Cerebellar cortex (tissue), 1 donor: ENCODE measurements at regions not wholly inside any gene's neighbourhood (a gene's known extent, or its start where the extent isn't known, plus 50 kb on each side); places are given as distances from the start of the nearest gene placed in this dataset.
A peak's percentile ranks its signal among the peaks of the same experiment; 100 is the strongest.

Experiments used
- DNase-seq: peaks from one replicate; pipeline ENCODE4 v3.0.0-alpha.2; 2015; ENCODE audit warnings: low spot score

DNA sequence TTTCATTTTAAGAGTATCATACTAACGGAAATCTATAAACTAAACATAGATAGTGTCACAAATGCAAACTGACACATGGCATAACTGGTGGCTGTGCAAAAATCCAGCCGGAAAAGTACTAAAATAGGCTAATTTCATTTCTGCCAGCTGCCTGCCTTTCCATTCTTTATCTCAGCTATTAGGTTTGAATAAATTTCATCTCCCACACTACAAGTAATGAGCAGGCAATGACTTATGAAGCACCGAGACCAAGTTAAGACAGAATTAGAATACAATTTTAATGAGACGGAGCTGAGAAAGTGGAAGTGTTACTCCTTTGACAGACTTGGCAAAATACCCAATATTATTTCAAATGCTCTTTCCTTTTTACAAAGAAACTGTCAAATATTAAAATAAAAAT, 258.8 kb upstream of the ZNF608 start:
- no peak for DNase-seq

DNA sequence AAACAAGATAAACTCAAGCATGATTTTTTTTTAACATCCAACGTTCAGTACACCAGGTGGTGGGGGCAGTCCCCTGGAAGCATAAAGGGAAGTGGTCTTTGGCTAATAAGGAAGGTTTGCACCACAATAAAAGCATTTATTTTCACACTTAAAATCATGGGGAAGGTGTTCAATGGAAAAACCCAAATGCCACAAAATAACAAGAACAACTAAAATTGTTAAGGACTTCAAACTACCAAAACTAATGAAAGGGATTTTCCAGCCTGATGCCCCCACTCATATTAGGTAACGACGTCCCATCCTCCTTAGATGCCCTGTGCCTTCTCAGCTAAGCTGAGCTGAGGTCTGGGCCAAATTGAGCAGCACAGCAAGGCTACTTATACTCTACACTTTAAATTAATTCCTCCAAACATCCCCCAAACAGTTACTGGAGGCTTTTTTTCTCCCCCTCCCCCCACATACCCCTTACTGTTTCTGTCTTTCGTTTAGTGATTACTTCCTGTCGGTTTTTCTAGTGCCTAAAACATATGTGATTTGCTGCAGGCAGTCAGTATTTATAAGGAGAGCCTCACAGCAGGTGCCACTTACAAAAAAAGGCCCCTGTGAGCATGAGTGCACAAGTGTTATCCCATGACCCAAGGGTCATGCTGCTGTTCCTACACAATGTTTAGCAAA, 259.7 kb upstream of the ZNF608 start:
- peak; percentile 56 for DNase-seq

DNA sequence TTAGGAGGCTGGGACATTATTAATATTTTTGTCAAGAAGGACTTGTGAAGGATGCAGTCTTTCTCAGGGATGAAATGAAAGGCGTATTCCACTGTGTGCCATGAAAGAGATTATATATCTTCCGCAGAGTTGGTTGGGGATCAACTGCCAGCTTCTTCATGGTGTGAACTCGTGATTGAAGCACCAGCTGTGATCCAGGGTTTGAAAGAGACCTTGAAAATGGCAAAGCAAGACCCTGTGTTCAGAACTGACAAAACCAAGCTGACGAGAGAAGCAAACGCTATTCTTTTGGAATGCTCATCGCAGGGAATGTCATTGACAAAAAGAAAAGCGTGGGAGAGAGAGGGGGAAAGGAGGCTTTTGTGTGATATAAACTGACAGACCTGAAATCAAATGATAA, 263.9 kb upstream of the ZNF608 start:
- DNase-seq = no peak

DNA sequence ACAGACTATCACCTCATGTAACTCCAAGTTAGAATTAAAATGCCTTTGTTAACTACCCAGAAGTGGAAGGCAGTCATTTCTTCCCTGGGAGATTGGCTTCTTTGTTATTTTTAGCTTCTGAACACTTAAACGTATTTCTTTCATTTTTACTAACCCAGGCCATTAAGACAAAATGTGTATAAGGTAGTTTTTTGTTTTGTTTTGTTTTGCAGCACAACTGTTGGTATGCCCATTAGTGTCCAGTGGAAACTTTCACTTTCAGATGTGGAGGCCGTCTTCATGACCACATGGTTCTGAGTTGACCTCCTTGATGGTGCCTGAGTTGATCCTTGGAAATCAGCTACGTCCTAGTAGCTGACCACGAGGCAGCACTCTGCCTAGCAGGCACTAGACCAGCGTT, 264.6 kb upstream of the ZNF608 start:
- no peak for DNase-seq

DNA sequence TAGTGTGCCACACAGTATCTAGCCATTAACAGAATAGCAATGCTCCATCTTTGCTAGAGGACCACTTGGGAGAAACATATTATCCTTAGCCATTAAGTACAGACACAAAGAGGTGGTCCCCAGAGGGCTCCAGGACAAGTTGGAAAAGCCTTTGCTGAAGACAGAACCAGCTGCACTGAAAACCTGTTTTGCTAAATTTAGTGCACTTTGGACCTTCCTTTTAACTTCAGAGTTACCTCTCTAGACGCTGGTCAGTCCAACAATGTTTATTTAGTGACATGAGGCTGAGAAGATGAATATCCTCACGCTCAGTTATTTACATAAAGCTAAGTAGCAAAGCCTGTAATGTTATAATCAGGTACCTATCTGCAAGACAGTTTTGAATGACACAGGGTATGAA, 265.0 kb upstream of the ZNF608 start:
- no peak for DNase-seq

DNA sequence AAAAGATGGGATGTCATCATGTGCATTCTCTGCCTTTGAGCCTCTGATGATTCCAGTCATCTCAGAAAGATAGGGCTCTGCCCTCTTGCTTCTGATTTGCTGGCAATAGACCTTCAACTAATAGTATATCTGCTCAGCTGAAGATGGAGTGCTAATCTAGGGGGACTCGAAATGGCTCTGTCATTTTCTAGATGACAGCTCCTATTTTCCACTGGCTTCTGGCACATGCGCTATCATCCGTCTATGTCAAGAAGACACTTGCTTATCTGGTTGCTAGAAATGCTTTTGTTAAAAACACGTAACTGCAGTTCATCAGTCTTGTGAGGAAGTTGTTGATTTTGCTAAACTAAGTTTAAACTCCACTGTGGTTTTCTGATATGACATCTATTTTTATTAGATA, 265.5 kb upstream of the ZNF608 start:
- no peak for DNase-seq

DNA sequence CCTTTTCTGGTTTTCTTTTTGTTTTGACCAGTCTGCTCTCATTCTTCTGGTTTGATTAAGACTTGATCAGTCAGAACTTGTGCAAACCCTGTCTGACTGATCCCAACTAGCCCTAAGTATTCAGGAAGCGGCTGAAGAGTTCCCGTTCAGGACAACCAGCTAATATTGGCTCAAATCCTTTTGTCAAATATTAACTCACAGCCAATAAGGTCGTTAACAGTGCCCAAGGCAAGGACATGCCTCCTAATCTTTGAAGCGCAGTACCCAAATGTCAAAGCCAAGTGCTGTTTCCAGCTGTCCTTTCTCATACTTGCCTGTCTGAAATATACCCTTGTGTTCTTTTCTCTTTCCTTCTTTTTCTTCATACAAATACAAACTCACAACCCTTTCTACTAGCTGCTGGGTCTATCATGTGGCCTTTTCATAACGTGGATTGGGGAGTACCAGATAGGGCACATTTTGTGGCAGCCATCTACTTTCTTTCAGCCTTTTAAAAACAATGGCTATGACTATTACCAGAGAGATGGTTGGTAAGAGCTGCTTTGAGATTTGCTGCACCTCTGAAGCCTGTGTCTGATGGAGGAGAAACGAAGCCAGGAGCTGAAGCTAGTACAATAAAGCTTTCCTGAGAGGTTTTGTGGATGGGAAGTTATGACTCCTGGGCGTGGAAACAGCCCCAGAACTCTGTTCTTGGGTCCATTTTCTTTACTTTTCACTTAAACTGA, 266.4 kb upstream of the ZNF608 start:
- no peak for DNase-seq

DNA sequence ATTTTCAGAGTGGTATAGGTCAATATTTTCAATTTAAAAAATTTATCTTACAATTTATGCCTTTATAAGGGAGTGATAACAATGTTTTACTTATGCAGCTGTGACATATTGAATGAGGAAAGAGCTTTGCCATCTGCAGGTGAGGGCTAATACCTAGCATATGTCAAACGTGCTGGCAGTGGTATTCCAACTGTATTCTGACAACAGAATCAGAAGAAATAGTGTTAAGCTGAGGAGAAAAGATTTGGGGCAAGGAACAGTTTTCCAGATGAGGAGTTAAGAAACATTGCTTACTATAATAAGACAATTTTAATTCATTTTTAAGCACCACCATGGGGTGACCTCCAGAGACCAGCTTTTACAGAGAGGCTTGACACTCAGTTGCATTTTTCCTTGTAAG, 267.8 kb upstream of the ZNF608 start:
- DNase-seq = no peak

DNA sequence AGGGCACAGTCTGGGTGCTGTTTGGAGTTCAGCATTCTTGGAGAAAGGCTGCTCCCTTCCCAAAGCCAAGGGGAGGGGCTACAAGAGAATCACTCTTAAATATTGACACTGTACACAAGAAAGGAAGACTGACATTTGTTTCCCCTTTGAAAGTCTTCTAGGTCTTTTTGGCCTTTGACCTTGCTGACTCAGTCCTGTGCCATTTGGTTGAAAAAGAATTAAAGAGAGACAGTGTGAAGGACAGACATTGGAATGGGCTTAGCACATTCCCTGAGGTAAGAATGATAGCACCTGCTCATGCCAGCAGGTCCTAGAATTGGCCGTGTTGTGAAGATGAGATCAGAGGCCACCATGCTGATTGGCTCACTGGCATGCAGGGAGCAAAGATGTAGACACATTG, 271.4 kb upstream of the ZNF608 start:
- no peak for DNase-seq

DNA sequence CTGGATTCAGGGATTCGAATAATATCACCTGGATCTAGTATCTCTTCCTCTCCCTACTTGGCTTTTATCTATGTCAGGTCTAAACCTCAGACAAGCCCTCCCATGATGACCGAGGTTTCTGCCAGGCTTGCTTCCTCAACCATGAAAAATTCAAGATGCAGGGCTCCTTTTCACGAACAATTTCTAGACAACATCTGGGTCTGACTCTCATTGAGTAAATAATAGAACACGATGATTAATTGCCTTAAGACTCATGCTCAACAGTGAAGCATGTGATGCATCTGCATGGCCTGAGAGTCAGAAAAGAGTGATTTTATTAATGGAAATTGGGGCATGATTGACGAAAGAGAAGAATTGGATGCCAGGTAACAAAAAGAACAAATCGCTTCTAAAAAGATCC, 277.2 kb upstream of the ZNF608 start:
- DNase-seq = no peak

DNA sequence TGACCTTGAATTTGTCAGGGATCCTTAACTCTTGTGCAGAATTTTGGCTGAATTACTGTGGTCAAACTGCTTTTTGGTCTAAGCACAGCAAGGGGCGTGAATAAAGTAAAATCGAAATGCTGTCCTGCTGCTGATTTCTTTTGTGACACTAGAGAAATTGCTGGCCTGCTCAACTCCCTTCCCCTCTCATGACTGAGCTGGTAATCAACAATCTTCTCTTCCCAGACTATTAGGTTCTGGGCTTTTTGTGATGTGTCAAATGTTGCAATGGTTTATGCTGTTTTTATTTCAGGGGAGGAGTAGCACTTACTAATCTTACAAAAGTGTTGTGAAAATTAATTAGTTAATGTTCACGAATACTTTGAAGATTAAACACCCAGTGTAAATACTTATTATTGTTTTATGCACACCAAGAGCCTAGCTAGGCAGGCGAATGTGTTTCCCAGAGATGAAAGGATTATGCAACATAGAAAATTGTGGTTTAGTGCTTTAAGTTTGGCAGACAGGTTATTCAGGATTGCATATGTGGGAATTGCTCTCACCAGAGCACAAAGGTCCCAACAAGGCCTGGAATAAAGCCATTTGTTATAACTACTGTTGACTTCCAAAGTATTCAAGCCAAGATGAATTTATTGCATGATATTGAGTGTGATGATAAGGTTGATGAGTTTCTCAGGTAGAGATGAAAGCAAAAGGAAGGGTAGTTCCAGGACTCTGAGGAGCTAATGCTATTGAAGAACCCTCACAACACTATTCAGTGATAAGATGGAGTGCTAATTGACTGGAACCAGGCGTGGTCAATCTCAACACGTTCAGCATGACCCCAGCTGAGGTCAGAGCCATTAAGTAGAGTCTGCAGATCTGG, 280.7 kb upstream of the ZNF608 start:
- no peak for DNase-seq

DNA sequence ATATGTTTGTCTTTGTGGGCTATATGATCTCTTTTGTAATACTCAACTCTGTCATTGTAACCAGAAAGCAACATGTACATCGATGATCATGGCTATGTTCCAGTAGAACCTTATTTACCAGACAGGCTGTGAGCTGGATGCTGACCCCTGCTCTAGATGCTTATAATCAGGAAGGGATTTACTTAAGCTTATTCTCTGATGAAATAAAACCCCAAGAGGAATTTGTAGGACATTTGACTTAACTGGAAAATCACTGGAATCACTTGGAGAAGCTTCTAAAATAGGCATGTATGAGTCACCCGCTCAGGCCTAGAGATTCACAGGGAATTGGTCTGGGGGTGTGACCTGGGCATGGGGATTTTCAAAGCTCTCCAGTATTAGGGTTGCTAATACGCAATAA, 285.8 kb upstream of the ZNF608 start:
- no peak for DNase-seq

DNA sequence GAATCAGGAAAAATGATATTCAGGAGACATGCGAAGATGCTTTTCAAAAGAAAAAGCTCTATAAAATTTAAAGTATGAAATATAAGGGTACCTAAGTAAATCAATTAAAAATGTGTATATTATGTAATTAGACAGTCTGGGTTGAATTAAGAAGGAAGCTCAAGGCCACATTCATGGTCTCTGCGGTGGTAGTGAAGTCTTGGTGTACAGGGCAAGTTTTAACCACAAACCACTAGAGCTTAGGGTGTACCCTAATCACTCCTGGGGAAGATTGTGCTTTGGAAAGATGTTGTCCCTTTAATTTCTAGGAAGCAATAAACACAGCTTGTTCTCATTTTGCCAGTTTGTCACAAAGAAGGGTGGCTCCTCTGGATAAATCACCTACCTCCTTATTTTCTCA, 287.2 kb upstream of the ZNF608 start:
- DNase-seq = no peak

DNA sequence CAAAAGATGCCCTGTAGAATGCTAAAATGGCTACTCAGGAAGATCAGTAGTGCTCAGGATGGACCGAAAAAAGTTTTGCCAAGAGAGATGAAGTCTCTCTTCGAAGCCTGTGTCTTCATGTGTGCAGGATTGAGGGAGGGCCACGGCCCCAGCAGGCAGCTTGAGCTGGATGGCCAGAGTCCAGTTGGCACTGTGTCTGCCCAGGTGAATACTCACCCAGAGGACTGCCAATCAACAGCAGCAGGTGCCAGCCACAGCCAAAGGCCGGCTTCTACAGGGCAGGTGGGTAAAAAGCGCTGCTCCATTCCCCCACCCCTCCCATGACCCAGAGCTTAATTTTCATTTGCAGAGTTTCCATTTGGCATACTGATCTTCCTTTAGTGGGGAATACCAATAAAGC, 287.9 kb upstream of the ZNF608 start:
- DNase-seq = no peak

DNA sequence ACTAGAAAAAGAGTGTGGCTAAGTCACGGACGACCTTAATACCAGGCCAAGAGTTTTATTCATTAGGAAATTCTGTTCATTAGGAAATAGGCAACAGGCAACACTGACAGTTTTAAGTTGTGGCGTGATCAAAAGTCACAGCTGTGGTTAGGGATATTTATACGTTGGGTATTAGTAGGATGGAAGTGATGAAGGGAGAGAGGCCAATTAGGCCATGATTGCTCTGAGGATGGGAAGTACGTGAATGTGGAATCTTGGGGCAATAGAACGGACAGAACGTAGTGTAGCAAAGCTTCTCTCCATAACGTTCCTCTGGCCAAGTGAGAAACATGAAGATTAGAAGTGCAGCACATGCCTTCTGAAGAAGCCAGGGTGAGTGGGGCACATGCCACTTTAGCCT, 290.1 kb upstream of the ZNF608 start:
- DNase-seq = no peak

DNA sequence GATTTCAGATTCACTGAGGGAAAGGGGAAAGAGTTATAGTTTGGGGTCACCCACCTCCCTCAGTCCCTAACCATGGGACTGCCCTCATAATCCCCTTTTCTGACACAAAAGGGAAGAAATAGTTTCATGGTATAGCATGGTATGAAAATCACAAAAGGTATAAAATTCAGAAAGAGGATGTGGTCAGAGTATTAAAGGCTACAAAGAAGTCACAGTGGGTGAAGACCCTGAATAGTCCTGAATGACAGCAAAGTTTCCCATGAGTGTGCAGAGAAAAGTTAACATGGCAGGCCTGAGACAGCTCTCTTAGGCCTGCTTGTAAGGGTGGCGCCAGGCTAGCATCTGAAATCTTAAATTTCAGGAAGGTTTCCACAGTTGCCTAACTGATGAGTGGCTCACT, 290.6 kb upstream of the ZNF608 start:
- DNase-seq = no peak

DNA sequence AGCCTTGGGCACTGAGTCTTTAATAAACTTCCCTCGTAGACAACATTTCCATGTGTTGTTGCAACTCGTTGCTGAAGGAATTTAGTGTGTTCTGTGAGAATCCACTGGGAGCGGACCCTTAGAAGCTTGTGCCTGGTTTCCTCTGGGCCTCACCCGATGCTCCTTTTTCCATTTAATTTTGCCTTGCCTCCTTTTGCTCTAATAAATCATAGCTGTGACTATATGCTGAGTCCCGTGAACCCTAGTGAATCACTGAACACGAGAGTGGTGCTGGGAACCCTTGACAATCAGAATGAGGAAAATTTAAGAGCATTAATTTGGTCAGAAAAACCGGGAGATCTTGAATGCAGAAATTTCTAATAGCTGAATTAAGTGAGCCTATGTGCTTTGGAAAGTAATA, 291.1 kb upstream of the ZNF608 start:
- no peak for DNase-seq

DNA sequence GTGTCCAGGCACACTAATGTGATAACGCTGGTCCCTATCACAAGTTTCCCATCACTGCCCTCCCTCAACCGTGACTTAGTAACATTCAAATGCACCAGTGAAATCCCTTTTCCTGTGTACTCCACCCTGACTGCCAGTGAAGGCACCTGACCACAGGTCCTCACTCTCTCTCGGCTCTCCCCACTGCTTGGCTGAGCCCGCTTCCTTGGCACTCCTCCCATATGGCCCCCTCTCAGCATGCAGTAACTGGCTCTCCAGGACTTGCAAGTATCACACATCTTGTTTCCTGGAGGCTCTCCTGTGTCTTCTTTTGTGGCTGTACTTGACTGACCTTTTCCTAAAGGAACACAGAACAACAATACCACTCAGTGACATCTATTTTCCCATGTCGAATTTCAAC, 292.0 kb upstream of the ZNF608 start:
- peak; percentile 51 for DNase-seq

DNA sequence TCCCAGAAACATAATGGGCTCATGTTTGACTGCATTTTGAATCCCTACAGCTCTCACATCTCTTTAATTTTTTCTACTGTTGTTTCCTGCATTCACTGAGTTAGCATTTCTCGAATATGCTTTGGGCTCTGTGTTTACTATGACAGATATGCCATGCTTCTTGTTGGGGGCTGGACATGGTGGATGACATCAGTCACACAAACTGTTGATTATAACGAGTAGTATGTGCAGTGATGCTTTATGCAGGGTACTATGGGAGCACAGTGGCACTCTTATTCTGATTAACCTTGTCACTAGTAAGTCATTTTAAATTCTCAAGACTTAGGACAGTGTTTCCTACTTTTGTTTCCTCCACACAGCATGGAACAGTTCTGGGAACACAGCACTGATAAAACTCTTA, 295.4 kb upstream of the ZNF608 start:
- no peak for DNase-seq

DNA sequence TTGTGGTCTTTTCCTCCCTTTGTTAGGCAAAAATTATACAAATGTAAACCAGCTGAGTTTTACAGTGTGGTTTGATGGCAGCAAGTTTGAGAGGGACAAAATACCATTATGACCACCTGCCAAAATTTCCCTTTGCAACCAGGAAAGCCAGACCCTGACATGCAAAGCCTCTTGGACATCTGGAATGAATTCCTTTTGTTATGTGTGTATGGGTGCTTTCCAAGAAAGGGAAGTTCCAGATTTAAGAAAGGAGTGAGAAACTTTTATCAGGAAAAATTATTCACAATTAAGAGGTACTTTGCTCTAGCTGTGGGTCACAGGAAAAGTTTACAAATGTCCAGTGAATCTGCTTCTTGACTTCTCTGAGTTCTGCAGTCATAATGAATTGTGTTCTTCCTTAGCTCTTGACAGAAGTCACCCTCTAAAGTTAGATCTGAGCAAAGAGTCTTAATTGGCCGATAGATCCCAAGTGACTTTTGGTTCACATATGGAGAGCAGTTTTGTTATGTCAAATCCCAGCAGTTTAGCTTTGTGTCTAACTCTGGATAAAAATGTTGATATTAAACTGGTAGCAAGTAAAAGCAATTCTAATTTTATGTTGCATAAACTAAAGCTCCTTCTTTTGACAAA, 295.9 kb upstream of the ZNF608 start:
- DNase-seq = no peak

DNA sequence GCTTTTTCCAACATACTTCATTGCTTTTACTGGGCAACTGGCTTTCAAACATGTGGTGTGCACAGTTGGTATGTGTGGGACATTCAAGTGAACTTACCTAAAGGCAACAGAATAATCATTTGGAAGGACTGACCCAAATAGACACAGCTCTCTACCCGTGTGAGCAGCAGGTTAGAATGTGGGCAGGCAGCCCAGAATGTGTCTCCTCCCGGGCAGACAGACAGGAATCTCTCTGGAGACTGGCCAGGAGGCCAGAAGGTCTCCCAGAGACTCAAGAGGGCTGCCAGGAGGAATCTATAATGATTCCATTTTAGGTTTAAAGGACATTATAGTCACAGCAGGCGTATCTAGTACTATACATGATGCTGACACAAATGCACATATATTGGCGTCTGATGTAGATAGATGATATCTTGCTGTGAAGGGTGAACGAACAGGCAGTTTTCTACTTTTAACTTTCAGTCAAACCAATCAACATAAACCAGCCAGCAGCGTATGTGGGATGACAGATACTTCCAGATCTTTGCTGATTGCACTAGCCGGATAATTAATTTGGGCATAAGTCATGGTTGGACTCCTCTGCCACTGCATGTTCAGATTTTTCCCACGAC, 297.4 kb upstream of the ZNF608 start:
- DNase-seq = peak; percentile 99
